ENCODE measurements at regions not wholly inside any gene's neighbourhood (a gene's known extent, or its start where the extent isn't known, plus 50 kb on each side); places are given as distances from the start of the nearest gene placed in this dataset.

DNA sequence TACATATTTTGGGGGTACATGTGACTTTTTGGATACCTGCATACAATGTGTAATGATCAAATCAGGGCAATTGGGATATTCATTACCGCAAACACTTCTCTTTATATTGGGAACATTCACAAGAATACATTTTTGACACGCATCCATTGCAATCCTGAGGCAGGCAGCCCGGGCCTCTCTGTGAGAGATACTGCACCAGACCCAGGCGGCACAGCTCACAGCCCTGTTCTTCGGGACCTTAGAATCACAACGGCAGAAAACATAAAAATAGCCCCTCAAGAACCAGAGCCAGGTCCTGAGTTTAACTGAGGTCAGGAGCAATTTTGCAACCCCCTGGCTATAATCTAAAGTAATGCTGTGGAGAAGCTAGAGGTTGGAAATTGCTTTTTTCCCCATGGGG is 90.8 kb upstream of the PGBD5 start:
- Histone ChIP-seq H3K79me2 (ENCODE audit: insufficient read depth, low read length) (no peaks in the 10 kb centered on the region), H2AFZ (ENCODE audit: low read depth, low read length) (no peak overlapping the region), H3K4me2 (ENCODE audit: low read length) (no peak overlapping the region), H3K9me3 (ENCODE audit: insufficient read depth, low read depth, low read length) (no peaks in the 10 kb centered on the region), H3K4me1 (ENCODE audit: insufficient read depth, low read length) (no peaks in the 10 kb centered on the region), H3K27ac (ENCODE audit: low read depth, low read length) (no peak overlapping the region), H3K9ac (ENCODE audit: low read length) (no peak overlapping the region), H3K4me3 (ENCODE audit: insufficient read depth, low read depth, low read length) (no peak overlapping the region), H4K20me1 (ENCODE audit: insufficient read depth, low read length) (no peaks in the 10 kb centered on the region), H3K27me3 (ENCODE audit: insufficient read depth, low read length) (no peaks in the 10 kb centered on the region), H3K36me3 (ENCODE audit: insufficient read depth, low read length) (no peaks in the 10 kb centered on the region)
- no peak for DNase-seq (ENCODE audit: low read depth)
- Mint-ChIP-seq H3K4me3 (ENCODE audit: unreplicated experiment) (no peak overlapping the region), H3K36me3 (ENCODE audit: low read depth, unreplicated experiment) (no peaks in the 10 kb centered on the region), H3K27me3 (ENCODE audit: low read depth, unreplicated experiment) (no peaks in the 10 kb centered on the region), H3K9me3 (ENCODE audit: unreplicated experiment) (no peaks in the 10 kb centered on the region), H3K27ac (ENCODE audit: unreplicated experiment) (no peak overlapping the region), H3K4me1 (ENCODE audit: low read depth, unreplicated experiment) (peaks cover 9% of the 10 kb centered on the region)
- no peak for FAIRE-seq
- TF ChIP-seq, protein P1, sequence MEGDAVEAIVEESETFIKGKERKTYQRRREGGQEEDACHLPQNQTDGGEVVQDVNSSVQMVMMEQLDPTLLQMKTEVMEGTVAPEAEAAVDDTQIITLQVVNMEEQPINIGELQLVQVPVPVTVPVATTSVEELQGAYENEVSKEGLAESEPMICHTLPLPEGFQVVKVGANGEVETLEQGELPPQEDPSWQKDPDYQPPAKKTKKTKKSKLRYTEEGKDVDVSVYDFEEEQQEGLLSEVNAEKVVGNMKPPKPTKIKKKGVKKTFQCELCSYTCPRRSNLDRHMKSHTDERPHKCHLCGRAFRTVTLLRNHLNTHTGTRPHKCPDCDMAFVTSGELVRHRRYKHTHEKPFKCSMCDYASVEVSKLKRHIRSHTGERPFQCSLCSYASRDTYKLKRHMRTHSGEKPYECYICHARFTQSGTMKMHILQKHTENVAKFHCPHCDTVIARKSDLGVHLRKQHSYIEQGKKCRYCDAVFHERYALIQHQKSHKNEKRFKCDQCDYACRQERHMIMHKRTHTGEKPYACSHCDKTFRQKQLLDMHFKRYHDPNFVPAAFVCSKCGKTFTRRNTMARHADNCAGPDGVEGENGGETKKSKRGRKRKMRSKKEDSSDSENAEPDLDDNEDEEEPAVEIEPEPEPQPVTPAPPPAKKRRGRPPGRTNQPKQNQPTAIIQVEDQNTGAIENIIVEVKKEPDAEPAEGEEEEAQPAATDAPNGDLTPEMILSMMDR (IDR thresholded peaks at IDR 0.05; ENCODE audit: insufficient read depth, low read depth, low read length) = no peak
- no peak for TF ChIP-seq EZH2 (IDR thresholded peaks at IDR 0.05; ENCODE audit: insufficient read depth, low read length)

DNA sequence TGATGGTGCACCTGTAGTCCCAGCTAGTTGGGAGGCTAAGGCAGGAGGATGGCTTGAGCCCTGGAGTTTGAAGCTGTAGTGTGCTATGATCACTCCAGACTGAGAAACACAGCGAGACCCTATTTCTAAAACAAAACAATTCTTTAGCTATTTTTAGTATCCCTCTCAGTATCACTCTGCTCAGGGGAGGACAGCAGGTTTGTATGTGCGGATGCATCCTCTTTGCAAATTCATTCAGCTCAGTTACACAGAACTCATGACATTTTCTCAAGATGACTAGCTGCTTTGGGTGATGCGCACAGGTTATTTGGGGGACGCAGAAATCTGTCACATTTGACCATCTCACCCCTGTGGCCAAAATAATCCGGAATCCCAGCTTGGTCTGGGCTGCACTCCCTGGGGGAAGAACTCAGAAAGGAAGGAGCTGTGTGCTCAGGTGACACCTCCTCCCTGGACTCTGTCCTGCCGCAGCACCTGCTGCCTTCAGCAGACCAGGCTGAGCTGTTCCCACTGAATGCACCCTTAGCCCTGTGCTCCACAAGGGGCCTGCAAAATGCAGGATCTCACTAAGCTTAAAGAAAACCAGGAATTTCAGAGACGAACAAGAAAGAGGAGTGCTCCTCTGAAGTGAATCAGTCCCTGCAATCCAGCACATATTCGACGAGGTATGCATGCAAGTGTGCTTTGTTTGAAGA is 89.5 kb upstream of the PGBD5 start:
- Histone ChIP-seq H3K9me3 (ENCODE audit: insufficient read depth, low read depth, low read length) (no peaks in the 10 kb centered on the region), H4K20me1 (ENCODE audit: insufficient read depth, low read length) (no peaks in the 10 kb centered on the region), H3K36me3 (ENCODE audit: insufficient read depth, low read length) (no peaks in the 10 kb centered on the region), H3K4me1 (ENCODE audit: insufficient read depth, low read length) (peaks cover 1% of the 10 kb centered on the region), H3K4me2 (ENCODE audit: low read length) (no peak overlapping the region), H3K27ac (ENCODE audit: low read depth, low read length) (no peak overlapping the region), H3K4me3 (ENCODE audit: insufficient read depth, low read depth, low read length) (no peak overlapping the region), H3K27me3 (ENCODE audit: insufficient read depth, low read length) (no peaks in the 10 kb centered on the region), H2AFZ (ENCODE audit: low read depth, low read length) (no peak overlapping the region), H3K79me2 (ENCODE audit: insufficient read depth, low read length) (no peaks in the 10 kb centered on the region), H3K9ac (ENCODE audit: low read length) (no peak overlapping the region)
- Mint-ChIP-seq H3K4me1 (ENCODE audit: low read depth, unreplicated experiment) (peaks cover 14% of the 10 kb centered on the region), H3K4me3 (ENCODE audit: unreplicated experiment) (no peak overlapping the region), H3K27me3 (ENCODE audit: low read depth, unreplicated experiment) (no peaks in the 10 kb centered on the region), H3K9me3 (ENCODE audit: unreplicated experiment) (no peaks in the 10 kb centered on the region), H3K27ac (ENCODE audit: unreplicated experiment) (peak overlapping the region; percentile 36), H3K36me3 (ENCODE audit: low read depth, unreplicated experiment) (no peaks in the 10 kb centered on the region)
- DNase-seq (ENCODE audit: low read depth) = no peak
- no peak for TF ChIP-seq EZH2 (IDR thresholded peaks at IDR 0.05; ENCODE audit: insufficient read depth, low read length)
- no peak for FAIRE-seq

DNA sequence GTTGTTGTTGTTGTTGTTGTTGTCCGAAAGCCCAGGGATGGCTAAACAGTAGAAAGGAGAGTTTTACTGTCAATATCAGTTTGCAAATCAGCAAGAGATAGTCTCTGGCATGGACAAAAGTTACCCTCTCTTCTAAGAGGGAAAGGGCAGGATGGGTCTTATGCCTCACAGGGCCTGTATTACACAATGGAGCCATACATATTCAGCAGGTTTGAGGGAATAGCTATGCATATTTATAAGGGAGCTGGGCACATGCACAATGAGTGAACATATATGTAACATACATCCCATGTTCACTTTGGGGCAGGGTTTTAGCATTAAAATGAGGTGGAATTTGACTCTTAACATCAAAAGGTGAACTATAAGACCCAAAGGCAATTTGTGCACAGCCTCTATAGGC is 84.4 kb upstream of the PGBD5 start:
- H3K9me3 Mint-ChIP-seq (ENCODE audit: unreplicated experiment) = no peaks in the 10 kb centered on the region
- Histone ChIP-seq H3K27ac (ENCODE audit: low read depth, low read length) (no peak overlapping the region), H3K36me3 (ENCODE audit: insufficient read depth, low read length) (no peaks in the 10 kb centered on the region), H3K27me3 (ENCODE audit: insufficient read depth, low read length) (peaks cover under 1% of the 10 kb centered on the region), H2AFZ (ENCODE audit: low read depth, low read length) (no peak overlapping the region), H3K4me2 (ENCODE audit: low read length) (peak overlapping the region; percentile 67), H4K20me1 (ENCODE audit: insufficient read depth, low read length) (no peaks in the 10 kb centered on the region), H3K9me3 (ENCODE audit: insufficient read depth, low read depth, low read length) (no peaks in the 10 kb centered on the region), H3K4me1 (ENCODE audit: insufficient read depth, low read length) (peaks cover 16% of the 10 kb centered on the region), H3K79me2 (ENCODE audit: insufficient read depth, low read length) (no peaks in the 10 kb centered on the region), H3K9ac (ENCODE audit: low read length) (no peak overlapping the region), H3K4me3 (ENCODE audit: insufficient read depth, low read depth, low read length) (no peak overlapping the region)
- peak overlapping the region; percentile 96 for H3K27ac Mint-ChIP-seq (ENCODE audit: unreplicated experiment)
- no peaks in the 10 kb centered on the region for H3K36me3 Mint-ChIP-seq (ENCODE audit: low read depth, unreplicated experiment)
- no peak overlapping the region for H3K4me3 Mint-ChIP-seq (ENCODE audit: unreplicated experiment)
- FAIRE-seq (no peak), DNase-seq (ENCODE audit: low read depth) (no peak)
- H3K27me3 Mint-ChIP-seq (ENCODE audit: low read depth, unreplicated experiment) = no peaks in the 10 kb centered on the region
- TF ChIP-seq, protein P1 (IDR thresholded peaks at IDR 0.05; ENCODE audit: insufficient read depth, low read depth, low read length) = no peak
- TF ChIP-seq EZH2 (IDR thresholded peaks at IDR 0.05; ENCODE audit: insufficient read depth, low read length) = no peak
- peaks cover 48% of the 10 kb centered on the region for H3K4me1 Mint-ChIP-seq (ENCODE audit: low read depth, unreplicated experiment)
